HG03571 (cell line): ENCODE measurements at regions not wholly inside any gene's neighbourhood (a gene's known extent, or its start where the extent isn't known, plus 50 kb on each side); places are given as distances from the start of the nearest gene placed in this dataset.
"Not testable (repeated sequence)": the region's sequence is repeated elsewhere in the genome, so short reads cannot be mapped to it uniquely, and the experiment has no call there.

Source experiments
- ATAC-seq: cut with Tn5 transposase; IDR thresholded peaks from one replicate; pipeline ENCODE4 v1.9.1; 2021; ENCODE audit not compliant: unreplicated experiment

DNA sequence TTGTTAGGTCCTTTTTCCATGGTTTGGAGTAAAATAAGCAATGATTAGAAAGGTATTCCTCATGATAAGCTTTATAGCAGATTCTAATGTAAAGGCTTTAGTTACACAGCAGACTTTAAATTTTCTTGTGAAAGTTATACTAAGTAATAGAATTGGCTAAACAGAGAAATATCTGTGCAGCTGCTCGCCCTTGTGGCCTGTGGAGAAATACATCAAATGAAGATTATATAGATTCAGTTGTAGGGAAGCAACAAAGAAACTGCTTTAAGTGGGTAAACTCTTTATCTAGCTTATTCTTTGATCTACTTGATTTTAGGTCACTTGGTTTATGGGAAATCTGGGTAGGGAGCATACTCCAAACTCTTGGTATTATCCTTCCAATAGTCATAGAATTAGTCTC lies 1269.7 kb upstream of the SPRY2 start:
- no peak for ATAC-seq

DNA sequence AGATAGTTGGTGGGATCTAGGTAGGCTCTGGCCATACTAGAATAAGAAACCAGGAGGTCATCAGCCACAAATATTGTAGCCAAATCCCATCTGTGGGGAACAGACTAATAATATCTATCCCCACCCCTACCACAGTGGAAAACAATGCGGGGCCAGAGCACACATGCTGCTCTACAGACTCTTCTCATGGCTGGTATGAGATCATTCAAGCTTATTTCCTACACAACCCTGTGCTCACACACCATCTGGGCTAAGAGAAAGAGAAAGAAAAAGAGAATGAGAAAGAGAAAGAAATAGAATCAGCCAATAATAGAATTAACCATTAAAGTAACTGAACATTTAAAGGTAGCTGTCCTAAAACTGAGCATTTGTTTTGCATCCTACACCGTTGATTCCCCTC lies 1268.4 kb upstream of the SPRY2 start:
- ATAC-seq: no peak

DNA sequence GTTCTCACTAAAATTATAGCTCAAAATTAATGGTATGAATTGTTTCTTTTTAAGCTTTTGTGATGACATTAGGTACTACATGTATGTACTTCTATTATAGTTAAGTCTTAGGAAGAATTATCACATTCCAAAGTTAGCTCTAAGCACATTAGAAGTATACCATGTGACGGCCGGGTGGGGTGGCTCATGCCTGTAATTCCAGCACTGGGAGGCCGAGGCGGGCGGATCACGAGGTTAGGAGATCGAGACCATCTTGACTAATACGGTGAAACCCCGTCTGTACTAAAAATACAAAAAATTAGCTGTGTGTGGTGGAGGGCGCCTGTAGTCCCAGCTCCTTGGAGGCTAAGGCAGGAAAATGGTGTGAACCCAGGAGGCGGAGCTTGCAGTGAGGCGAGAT lies 1265.1 kb upstream of the SPRY2 start:
- no peak for ATAC-seq

DNA sequence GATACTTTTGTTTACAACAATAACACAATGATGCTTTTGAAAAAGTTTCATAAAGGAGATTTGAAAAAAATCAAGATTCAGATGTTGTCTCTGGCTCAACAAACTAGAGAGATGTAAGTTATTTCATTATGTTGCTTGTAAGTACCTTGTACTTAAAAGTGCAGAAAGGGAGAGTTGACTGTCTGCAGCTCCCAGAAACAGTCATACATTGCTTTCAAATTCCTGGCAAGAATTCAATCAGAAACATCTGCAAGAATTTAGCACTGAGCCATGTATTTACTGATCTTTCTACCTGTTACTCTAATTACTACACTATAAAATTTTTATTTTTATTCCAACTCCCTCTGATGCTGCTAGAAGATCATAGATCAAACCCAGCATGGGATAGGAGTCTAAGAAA lies 1261.3 kb upstream of the SPRY2 start:
- ATAC-seq: no peak

DNA sequence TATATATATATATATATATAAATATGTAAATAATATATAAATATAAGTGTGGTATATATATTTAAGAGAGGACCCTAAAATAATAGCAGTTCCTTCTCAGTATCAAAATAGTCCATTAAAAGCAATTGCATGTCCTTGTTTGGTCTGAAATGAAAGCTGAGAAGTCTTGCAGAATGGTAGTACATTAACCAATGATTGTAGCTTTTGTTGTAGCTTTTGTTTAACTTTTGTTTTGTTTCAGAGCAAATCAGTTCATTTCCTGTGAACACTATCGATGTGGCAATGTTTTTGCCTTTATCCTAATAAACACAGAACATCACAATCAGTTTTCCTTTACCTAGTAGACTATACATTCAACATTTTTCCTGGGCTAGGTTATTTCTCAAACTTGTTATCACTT lies 1256.2 kb upstream of the SPRY2 start:
- ATAC-seq: no peak

DNA sequence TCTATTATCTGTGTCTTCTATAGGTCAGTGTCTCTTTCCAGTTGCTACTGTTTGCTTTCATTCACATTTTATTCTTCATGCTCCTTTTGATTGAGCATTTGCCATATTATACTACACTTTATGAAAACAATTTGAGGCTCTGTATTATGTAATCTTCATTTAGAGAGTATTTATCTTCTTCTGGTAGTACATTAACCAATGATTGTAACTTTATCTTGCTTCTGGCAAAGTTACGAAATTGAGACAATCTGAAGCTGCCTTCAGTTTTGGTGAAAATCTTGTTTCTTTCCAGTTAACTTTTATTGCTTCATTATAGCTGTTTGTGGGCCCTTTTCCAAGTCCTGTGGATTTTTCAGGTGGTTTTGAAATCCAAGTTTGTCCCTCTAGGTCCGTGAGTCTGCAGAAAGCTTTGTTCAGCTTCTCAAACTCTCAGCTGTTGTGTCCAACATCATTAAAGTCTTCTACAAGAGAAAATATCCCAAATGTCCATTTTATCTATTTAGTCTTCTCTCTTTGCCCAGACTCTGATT lies 1255.4 kb upstream of the SPRY2 start:
- no peak for ATAC-seq

DNA sequence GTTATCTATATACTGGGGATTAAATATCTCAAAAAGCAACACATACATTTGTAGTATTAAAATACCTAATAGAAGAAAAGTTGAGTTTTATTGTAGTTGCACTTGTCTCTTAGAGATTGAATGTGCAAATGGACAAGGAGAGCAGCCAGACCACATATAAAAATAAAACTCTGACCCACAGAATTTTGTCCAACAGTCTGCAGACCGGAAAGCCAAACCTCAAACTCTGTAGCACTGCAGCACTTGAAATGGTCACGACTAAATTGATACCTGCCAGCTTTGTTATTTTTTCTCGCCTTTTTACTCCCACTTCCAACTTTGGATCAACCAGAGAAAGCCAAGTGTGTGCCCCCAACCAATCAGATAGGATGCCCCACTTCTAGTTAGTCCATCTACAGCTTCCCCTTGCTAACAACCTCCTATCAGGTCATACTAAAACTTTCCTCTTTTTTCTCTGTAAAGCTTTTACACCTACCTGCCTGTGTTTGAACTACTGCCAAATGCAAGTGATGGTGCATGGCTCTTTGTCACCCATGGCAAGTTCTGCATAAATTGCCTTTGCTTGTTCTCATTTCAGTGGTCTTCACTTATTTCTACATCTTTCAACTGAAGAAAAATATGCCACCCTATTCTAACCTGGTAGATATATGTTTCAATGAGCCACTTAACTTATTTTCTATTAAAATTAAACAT lies 1250.7 kb upstream of the SPRY2 start:
- ATAC-seq: no peak

DNA sequence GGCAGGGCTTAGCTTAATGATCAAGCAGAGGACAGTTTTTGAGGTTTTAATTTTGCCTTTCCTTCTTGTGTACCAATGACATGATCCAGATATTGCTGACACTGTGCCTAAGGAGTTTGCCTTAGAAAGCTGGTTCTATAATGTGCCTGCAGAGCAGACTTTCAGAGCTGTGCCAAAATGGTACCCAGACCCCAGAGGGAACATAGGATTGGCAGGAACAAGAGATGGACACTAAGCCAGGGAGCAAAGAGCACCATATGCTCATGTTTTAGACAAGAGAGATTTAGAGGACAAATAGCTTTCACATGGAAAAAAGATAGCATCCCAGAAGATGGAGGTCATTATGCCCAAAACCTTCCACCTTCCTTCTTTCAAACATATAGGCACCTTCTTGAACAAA lies 1241.5 kb upstream of the SPRY2 start:
- ATAC-seq: no peak

DNA sequence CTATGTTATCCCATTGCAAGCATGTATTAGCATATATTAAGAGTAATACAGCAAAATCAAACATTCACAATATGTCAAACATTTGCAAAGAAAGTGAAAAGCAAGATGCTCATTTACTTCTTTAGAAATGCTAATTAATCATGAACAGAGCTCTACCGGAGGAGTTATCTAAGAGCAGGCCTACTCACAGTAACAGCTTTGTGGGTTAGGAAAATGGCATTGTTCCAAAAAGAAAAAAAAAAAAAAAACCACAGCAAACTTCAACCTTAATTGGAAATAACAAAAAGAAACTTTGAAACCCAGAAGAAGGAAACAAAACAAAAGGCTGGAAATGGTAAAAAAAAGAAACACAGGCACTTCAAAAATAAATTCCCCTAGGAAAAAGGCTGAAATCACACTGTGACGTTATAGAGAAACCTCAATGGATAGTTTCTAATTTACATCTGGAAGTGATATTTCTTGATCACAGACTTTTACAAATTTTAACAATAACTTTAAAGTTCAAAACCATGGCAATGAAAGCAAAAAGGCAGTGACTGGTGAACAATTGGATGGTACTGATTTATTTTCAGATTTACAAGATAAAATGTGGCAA lies 1236.8 kb upstream of the SPRY2 start:
- no peak for ATAC-seq

DNA sequence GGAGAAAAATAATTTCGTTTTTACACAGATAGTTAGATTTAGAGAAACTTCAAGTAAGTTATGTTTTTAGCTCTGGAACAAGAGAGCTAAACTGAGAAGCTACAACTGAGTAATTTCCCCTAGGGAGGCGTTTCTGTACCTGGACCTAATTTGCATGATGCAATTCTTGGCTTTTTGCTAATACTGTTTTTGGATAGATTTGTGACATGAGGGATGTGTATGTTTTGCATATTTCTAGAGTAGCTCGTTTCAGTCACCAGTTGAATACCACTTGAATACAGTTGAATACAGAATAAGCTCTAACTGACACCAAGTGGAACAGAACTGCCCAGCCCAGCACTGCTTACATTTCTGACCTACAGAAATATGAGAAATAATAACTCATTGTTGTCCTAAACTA lies 1227.9 kb upstream of the SPRY2 start:
- ATAC-seq: no peak

DNA sequence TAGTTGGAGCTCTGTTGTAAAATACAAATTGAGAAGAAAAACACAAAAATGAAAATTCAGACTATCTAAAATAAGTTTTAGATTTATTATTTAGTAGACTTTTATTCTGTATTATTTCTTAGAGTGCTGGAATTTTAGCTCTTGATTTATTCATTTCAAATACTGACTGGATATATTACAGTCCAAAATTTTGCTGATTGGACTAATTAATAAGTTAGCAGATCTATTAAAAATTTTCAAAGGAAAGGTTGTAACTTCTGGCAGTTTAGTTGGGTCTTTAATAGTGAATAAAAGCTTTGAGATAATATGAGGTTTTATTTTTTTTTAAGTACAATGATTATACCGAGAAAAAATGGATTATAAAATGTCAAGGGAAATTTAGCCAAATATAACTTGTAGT lies 1224.9 kb upstream of the SPRY2 start:
- no peak for ATAC-seq

DNA sequence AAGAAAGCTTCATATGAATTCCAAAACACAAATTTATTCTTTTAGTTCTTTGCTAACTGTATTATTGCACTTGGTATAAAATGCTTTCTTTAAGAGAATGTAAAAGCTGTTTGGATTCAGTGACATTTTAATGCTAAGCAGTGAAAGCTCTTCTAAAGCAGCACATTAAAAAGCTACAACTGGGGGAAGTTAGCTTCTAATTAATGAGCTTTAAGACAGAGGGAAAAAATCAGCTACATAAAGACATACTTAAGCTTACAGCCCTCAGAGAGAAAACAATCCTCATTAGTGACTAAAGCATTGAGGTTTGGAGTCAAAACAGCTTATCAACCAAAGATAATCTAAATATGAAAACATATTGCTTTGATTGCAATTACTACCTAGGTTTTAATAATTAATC lies 1222.2 kb upstream of the SPRY2 start:
- ATAC-seq: no peak

DNA sequence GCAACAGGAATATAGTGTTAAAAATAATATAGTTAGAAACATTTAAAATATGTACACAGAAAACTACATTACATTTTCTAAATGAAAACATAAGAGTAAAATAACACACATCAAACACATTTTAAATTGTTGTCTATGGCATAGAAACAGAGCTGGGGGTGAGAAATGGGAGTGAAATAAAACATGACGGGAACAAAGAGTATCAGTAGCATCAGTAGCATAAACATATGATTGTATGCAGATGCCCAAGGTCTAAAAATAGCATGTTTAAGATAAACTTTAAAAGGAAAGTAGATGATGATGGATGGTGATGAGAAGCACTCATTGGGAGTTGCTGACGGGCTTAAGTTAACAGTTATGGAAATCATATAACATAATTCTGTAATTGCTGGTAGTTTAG lies 1221.7 kb upstream of the SPRY2 start:
- ATAC-seq: no peak

DNA sequence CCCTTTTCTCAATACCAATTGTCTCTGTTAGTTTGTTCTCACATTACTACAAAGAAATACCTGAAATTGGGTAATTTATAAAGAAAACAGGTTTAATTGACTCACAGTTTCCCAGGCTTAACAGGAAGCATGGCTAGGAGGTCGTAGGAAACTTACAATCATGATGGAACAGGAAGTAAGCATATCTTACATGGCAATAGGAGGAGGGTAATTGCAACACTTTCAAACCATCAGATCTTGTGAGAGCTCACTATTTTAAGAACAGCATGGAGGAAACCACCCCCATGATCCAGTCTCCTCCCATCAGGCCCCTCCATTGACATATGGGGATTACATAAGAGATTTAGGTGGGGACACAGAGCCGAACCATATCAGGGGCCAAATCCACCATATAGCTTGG lies 1210.1 kb upstream of the SPRY2 start:
- no peak for ATAC-seq

DNA sequence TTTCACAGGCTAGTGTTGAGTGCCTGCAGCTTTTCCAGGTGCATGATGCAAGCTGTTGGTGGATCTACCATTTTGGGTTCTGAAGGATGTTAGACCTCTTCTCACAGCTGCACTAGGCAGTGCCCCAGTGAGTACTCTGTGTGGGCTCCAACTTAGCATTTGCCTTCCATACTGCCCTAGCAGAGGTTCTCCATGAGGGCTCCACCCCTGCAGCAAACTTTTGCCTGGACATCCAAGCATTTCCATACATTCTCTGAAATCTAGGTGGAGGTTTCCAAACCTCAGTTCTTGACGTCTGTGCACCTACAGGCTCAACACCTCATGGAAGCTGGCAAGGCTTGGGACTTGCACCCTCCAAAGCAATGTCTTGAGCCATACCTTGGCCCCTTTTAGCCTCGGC lies 1205.4 kb upstream of the SPRY2 start:
- ATAC-seq: not testable (repeated sequence)

DNA sequence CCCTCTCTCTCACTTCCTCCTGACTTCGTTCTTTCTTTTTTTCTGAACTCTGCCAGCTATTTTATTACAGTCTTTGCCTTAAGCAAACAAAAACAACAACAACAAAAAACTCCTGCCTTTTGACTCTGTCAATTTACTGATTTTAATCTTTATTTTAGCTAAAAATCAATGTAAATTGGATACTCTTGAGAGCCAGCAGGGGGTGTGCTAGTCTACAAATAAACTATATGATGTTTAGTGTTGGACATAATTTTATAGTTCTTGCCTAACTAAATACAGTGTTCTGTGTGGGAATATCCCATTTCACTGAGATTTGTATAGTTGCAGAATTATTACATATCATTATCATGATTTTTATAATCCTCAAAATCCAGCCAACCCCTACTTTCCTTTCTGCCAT lies 1199.9 kb upstream of the SPRY2 start:
- no peak for ATAC-seq

DNA sequence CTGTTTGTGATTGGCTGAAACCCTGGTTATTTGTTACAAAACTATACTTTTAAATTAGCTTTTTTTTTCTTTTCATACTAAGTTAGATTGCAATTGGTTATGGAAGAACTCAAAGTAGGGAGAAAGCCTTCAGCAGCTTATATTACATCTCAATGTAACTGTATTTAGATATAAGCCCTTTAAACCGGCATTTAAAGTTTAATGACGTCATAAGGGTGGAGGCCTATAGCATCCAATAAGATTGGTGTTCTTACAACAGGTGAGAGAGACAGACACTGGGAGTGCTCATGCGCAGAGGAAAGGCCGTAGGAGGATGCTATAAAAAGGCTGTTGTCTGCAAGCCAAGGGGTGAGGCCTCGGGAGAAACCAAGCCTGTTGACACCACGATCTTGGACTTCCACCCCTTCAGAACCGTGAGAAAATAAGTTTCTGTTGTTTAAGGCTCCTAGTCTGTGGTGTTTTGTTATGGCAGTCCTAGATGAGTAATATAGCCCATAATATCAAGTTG lies 1198.8 kb upstream of the SPRY2 start:
- no peak for ATAC-seq

DNA sequence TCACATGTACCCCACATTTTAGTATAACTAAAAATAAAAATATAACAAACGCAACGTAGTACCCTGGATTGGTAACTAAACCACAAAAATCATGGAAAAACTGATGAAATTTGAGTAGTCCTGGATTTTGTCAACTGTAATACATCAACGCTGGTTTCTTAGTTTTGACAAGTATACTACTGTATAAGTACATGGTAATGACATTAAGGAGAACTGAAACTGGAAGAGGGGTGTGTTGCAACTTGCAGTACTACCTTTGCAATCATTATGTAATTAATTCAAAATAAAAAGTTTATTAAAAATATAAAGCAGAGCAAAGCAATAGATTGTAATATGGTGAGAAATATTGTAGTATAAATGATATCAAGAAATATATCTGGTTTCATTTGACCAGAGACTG lies 1158.0 kb upstream of the SPRY2 start:
- no peak for ATAC-seq

DNA sequence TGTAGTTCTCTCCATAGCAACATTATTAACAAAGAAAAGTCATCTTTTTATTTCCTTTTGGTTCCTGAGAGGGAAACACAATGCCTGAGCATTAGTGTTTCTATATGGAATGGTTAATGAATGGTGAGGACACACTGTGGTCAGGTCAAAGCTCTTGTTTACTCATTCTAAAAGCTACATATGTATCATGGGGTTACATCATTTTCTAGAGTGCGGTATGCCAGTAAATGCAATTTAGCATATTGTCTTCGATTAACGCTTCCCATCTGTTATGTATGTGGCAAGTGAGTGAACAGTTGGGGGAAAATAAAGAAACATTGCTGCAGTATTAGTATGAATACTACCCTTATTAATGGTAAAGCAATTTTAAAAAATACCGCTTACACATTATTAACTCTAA lies 1152.2 kb upstream of the SPRY2 start:
- ATAC-seq: peak; percentile 91

DNA sequence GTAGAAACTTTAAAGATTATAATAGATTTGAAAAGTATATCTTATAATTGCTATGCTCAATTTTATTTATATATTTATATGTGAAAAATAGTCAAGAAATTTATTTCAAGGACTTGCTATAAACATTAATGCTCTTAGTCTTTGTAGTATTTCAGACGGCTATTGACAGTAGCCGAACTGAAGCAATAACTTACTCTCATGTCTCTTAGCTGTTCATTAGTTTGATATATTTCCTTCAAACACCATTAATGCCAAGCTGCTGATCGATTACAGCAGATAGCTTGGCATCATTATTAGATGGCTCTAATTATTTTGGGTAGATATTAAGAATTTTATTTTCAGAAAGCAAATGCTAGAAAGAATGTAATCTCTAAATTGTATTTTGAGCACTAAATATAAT lies 1151.5 kb upstream of the SPRY2 start:
- no peak for ATAC-seq

DNA sequence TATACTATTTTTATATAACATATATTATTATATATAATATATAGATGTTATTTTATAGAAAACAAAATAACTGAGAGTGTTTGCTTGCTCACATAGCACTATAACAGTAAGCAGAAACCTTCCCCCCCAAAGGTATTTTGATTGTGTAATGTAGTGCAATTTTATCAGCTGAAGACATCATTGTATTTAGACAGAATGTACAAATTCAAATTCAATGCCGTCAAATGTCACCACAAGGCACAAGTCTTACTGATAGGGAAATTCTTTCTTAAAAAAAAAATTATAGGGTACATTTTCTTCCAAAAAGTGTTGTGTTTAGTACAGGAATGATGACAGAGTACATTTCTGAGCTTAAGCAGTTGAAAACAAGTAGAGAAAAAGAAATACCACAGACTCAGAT lies 1147.1 kb upstream of the SPRY2 start:
- no peak for ATAC-seq

DNA sequence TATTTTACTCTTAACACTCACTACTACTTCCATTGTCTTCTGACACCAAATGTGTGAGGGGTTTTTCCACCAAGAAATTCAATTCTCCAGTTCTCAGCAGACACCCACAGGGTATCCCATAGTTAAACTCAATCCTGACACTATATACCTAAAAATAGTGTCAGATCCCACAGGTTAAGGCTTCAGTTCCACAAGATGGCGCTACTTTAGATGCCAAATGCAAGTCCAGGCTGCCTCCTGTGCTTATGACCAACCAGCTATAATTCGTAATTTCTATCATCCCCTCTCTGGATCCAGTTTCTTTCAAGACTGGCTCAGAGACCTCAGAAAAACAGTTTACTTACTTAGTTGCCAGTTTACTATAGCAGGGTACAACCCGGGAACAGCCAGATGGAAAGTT lies 1146.2 kb upstream of the SPRY2 start:
- ATAC-seq: no peak

DNA sequence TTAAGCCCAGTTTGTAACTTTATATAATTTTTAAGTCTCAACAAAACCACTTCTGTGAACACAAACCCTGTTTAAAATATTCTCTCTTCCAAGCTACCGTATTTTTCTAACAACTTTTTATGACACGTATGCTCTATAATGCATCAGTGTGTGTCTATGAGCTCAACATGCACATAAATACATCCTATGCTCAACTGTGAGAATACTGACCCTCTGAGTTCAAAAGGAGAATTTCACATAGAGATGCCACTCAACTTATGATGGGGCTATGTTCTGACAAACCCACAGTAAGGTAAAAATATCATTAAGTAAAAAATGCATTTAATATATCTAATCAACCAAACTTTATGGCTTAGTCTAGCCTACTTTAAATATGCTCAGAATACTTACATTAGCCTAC lies 1139.7 kb upstream of the SPRY2 start:
- no peak for ATAC-seq
